GM18508 (cell line): ENCODE measurements at regions not wholly inside any gene's neighbourhood (a gene's known extent, or its start where the extent isn't known, plus 50 kb on each side); places are given as distances from the start of the nearest gene placed in this dataset.
"Not testable (repeated sequence)": the region's sequence is repeated elsewhere in the genome, so short reads cannot be mapped to it uniquely, and the experiment has no call there.

Experiments
- ATAC-seq: cut with Tn5 transposase; IDR thresholded peaks from one replicate; pipeline ENCODE4 v1.9.1; 2021; ENCODE audit warnings: moderate number of reproducible peaks; ENCODE audit not compliant: insufficient read depth, unreplicated experiment

GRCh38 chr9:106757514-106757913 lies 105.5 kb upstream of the ZNF462 start:
- ATAC-seq, result no peak

GRCh38 chr9:106758911-106759310 lies 104.1 kb upstream of the ZNF462 start:
- peak; percentile 92 for ATAC-seq

DNA sequence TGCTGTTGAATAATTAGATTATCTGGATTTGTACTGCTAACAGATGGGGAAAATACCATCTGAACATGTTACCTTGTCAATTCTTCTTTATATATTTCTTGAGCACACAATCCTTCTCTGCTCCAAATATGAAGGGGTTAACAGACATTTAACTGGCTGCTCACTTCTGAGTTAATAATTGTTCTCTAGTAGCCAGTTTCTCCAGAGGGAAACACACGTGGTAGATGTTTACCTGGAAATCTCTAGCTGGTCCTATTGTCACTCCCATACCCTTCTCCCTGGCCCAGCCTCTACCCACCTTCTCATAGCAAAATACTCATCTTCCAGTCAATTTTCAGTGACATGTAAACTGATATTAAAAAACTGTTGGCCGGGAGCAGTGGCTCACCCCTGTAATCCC lies 101.5 kb upstream of the ZNF462 start:
- no peak for ATAC-seq

- ATAC-seq, result no peak
Observed at GRCh38 chr9:106766616-106767015, 96.3 kb upstream of the ZNF462 start.

- no peak for ATAC-seq
Observed at GRCh38 chr9:106769331-106769730, 93.6 kb upstream of the ZNF462 start.

- no peak for ATAC-seq
Observed at GRCh38 chr9:106771608-106772007, 91.4 kb upstream of the ZNF462 start.

DNA sequence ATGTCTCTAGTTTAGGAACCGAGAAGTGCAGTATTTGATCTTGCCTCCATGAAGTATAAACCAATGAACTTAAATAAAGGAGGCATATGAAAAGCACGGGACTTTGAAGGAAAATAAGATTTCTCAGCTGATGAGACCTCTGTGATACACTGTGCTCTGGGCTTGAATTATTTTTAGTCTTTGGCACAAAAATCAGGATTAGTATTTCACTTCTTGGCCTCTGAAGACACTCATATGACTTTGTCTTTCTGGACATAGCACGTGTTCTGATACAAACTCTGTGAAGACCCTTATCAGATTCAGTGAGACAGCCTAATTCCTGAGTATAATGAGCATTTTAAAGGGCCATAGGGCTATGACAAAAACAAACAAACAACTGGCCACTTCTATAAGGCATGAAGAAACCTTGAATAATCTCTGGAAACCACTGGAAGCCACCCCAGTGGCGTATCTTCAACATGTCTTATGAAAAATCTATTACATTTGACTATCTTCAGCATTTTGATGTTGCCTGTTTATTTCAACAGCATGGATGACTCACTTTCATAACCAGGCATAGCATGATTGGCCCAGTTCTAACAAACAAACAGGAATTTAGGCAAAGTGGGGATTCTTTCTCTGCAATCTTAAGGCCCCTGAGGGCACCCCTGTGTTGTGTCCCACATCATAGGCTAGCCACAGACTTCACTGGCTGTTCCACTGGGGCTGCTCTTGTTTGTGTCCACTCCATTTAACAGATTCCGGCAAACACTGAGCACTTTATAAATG lies 90.3 kb upstream of the ZNF462 start:
- no peak for ATAC-seq

- ATAC-seq, result no peak
Observed at GRCh38 chr9:106773750-106774149, 89.2 kb upstream of the ZNF462 start.

- ATAC-seq, result no peak
Observed at GRCh38 chr9:106775960-106776359, 87.0 kb upstream of the ZNF462 start.

DNA sequence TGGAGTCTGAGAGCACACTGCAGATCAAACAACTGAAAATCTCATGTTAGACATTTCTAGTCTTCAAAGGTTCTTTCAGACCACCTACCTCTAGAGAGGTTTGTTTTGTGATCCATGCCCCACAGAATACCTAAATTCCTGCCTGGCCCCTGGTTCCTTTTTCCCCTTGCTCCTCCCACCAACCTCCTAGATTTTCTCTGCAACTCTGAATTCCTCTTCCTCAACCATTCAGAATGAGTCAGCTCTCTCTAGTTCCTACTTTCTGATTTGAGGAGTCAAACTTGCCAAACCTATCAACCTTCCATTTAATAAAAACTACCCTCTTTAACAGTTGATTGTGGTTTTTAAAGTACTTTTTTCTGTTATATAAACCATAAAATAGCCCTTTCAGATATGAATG lies 83.2 kb upstream of the ZNF462 start:
- ATAC-seq, result no peak

DNA sequence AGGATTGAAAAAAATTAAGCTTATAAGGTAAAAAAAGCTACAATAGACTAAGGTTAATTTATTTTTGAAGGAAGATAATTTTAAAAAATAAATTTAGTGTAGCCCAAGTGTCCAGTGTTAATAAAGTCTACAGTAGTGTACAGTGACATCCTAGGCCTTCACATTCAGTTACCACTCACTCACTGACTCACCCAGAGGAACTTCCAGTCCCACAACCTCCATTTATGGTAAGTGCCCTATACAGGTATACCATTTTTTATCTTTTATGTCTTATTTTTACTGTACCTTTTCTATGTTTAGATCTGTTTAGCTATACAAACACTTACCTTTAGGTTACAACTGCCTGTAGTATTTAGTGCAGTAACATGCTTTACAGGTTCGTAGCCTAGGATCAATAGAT lies 79.8 kb upstream of the ZNF462 start:
- no peak for ATAC-seq

DNA sequence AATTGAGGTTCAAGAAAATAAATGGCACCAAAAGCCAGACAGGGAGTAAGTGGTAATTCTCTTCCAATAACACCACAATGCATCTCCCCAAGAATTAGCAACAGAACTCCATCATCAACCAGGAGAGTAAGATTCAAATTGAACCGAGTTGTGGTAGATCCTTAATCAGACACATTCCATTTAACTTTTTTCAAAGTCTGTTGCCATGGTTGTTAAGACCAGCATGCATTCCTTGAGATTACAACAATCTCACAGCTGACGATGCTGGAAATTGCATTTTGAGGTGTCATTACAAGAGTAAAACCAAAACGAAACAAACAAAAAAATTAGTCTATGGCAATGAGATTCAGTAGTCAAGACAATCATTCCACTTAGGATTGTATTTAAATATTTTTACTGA lies 78.9 kb upstream of the ZNF462 start:
- ATAC-seq, result no peak

GRCh38 chr9:106785200-106785599 lies 77.8 kb upstream of the ZNF462 start:
- no peak for ATAC-seq

DNA sequence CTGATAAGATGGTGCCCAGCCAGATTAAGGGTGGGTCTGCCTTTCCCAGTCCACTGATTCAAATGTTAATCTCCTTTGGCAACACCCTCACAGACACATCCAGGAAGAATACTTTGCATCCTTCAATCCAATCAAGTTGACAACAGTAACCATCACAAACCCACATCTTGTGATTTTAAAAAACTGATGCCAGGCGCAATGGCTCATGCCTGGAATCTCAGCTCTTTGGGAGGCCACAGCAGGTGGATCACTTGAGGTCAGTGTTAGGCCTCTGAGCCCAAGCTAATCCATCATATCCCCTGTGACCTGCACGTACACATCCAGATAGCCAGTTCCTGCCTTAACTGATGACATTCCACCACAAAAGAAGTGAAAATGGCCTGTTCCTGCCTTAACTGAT lies 74.9 kb upstream of the ZNF462 start:
- not testable (repeated sequence) for ATAC-seq

DNA sequence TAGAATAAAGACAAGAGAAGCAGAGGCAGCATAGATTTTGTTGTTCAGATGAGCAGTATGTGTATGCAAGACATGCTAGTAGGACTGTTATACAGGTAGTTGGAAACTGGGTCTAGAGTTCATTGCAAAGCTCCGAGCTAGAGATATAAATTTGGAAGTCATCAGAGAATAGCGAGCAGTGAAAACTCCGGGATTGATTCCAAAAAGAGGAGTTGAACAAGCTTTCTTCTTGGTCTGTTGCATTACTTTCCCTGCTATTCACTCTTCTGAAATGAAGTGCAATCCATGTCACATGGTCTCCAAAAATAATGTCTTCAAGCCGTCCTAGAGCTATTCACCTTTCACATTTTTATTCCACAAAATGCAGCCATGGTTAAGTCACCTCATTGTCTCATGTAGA lies 67.9 kb upstream of the ZNF462 start:
- ATAC-seq, result no peak

DNA sequence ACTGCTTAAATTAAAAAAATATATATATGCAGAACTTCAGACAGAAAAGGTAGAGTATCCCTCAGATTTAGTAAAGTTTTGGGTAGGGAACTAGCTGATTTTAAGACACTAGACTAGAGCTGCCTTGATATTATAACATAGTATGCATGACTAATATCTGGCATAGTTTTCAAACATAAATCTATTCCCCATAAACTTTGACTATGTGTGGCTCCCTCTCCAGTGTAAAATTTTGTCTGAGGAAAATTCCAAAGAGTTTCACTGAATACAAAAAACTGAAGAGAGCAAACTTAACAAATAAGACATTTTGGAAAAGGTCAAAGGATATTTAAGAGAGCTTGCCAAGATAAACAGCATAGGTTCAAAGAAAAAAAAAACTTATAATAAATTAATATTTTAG lies 66.2 kb upstream of the ZNF462 start:
- ATAC-seq, result no peak

GRCh38 chr9:106797299-106797698 lies 65.7 kb upstream of the ZNF462 start:
- no peak for ATAC-seq

DNA sequence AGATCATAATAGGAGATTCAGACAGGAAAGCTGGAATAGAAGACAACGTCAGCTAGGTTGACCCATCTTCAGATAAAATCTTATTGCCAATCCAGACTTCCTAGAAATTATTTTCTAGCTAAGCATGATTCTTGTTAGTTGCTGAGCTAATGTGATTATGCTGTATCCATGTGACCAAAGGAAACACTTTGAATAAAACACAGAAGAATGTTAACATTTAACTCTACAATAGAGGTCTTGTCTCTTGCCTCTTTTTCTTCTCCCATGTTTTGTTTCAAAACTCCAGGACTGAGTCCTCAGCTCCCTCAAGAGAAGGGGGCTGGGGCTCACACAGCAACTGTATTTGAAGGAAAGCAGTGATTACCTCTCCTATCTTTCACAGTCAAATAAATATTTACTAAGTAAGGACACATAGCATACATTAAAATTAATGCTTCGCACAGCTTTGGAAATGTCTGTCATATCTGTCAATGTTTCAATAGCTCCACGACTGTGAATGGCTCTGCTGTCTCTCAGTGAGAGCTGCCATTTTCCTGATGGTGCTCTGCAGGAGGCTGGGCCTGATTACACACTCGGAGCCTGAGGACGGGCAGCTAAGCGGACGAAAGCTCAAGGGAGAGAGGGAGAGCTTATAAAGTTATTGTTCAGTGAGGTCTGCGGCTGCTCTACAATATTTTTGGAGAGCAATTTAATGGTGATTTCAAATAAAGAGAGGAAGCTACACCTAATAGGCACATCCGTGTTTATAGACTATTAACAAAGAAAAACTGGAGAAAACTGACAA lies 64.8 kb upstream of the ZNF462 start:
- no peak for ATAC-seq

DNA sequence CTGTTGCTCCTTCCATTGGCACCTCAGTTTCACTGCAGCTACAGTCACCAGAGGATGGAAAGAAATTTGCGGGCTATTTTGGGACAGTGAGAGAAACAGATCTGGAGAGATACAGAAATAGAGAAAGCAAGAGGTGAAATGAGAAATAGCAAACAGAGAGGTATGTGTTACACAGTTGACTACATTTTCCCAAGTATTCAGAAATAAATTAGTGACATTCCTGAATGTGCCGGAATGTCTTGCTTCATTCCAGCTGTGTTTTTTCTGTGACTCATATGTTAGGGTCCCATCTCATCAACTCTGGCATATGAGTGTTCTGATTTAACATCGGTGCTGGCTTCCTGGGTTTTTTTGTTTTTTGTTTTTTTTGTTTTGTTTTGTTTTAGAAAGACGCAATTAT lies 63.8 kb upstream of the ZNF462 start:
- ATAC-seq, result no peak

DNA sequence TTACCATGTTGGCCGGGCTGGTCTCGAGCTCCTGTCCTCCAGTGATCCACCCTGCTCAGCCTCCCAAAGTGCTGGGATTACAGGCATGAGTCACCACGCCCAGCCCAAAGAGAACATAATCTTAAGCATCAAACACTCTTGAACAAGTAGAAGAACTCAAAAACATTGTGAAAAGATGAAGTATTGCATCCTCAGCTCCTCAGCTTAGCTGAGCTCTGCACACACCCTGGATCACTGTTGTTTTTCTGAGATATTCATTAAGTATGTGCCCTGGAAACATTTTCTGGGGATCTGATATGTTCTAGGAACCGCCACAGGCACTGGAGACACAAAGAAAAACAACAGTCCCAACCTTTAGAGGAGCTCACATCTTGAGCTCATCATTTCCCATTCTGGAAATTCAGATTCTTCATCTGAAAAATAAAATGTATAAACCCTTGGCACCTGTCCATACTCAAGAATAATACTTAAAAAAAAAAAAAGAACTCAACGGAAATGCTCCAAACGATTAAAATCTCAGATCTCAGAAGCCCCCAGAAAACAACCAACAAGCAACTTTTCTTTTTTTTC lies 62.2 kb upstream of the ZNF462 start:
- ATAC-seq, result no peak

DNA sequence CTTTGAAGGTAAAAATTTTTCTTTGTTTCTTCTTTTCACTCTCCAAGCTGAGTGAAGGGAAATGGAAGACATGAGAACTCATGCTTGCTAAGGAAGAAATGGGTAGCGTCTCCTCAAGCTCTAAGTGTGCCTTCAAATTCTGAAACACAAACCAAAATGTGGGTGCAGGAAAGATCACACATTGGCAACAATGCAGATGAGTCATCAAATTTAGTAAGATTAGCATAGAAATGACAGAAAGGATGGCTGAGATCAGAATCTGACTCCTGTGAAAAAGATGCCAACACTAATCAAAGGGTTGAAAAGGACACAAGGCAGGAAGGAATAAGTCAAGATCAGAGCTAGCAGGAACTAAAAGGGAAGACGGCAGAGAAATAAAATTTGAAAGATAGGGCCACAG lies 61.1 kb upstream of the ZNF462 start:
- no peak for ATAC-seq
